RWPE1 (cell line): ENCODE measurements at regions not wholly inside any gene's neighbourhood (a gene's known extent, or its start where the extent isn't known, plus 50 kb on each side); places are given as distances from the start of the nearest gene placed in this dataset.

Source experiments
- CTCF ChIA-PET: fragments of 350-600 bp; sonication (Branson Sonifier 250); formaldehyde crosslinking; extraction: SDS; loops from one replicate; lab custom pipeline; 2021; lab: Yijun Ruan, JAX
- POLR2A ChIA-PET: fragments of 400-600 bp; formaldehyde crosslinking; extraction: SDS; loops from one replicate; lab custom pipeline; 2020; ENCODE audit warnings: antibody characterized with exemption; ENCODE audit not compliant: low non-redundant PET; lab: Yijun Ruan, JAX
- DNase-seq: peaks from one replicate; pipeline ENCODE4 v3.0.0; 2012; ENCODE audit warnings: low spot score
- H3K27ac ChIP-seq: fragments of 450-650 bp; 2 replicates; pipeline ENCODE4 v1.5.1; 2017
- TF ChIP-seq, protein P1 (sequence below): fragments of 450-650 bp; conservative IDR thresholded peaks from 2 replicates; pipeline ENCODE4 v1.5.1; 2017; ENCODE audit warnings: low read depth, mild to moderate bottlenecking

GRCh38 chr5:87076931-87077330, 190.8 kb upstream of the RASA1 start:
- no peak overlapping the region for H3K27ac ChIP-seq
- TF ChIP-seq, protein P1, sequence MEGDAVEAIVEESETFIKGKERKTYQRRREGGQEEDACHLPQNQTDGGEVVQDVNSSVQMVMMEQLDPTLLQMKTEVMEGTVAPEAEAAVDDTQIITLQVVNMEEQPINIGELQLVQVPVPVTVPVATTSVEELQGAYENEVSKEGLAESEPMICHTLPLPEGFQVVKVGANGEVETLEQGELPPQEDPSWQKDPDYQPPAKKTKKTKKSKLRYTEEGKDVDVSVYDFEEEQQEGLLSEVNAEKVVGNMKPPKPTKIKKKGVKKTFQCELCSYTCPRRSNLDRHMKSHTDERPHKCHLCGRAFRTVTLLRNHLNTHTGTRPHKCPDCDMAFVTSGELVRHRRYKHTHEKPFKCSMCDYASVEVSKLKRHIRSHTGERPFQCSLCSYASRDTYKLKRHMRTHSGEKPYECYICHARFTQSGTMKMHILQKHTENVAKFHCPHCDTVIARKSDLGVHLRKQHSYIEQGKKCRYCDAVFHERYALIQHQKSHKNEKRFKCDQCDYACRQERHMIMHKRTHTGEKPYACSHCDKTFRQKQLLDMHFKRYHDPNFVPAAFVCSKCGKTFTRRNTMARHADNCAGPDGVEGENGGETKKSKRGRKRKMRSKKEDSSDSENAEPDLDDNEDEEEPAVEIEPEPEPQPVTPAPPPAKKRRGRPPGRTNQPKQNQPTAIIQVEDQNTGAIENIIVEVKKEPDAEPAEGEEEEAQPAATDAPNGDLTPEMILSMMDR, result no peak
- ChIA-PET CTCF (no interaction called here), POLR2A (no interaction called here)
- DNase-seq, result peak; percentile 17

DNA sequence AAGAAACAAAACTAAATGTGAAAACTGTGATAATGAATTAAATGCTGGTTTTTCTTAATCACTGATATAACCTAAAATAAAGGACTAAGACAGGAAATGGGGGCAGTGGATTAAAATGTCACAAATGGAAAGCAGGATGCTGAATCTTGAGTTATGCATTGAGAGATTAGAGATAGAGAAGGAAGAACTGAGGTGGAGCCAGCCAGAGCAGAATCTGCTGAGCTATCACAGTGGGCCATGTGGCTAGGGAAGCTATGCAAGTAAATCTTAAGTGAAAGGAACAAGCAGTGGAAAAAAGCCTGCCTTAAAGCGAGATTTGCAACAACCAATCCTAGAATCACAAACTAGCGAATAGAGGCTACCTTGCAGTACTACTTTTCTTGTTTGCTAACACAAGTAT, 188.5 kb upstream of the RASA1 start:
- no peak for DNase-seq
- POLR2A ChIA-PET, result interaction anchor here (0.6 kb wide), 1 partner anchor 188 kb away, joined by 3 read pairs; no protein-coding TSS in a partner anchor
- H3K27ac ChIP-seq, result no peak overlapping the region
- CTCF ChIA-PET, result interaction anchor here (0.6 kb wide), 1 partner anchor 116 kb away, joined by 3 read pairs; no protein-coding TSS in a partner anchor
- TF ChIP-seq, protein P1, result no peak

DNA sequence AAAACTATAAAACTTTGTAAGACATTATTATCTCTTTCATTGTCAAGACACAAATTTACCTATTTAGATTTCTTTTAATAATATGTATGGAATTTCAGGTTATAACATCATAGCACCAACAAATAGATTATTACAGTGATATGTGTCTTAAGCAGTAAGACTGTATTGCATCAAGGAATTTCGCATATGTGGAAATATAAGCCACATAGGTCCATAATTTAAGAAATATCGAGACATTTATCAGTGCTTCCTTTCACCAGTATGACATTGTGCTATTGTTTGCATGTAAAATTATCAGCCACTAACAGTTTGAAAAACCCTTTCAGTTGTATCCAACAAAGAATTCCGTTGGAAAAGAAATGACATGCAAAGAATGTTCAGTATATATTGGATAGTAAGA, 186.7 kb upstream of the RASA1 start:
- no peak overlapping the region for H3K27ac ChIP-seq
- DNase-seq, result no peak
- ChIA-PET POLR2A (no interaction called here), CTCF (no interaction called here)
- TF ChIP-seq, protein P1, result no peak

- POLR2A ChIA-PET, result no interaction called here
- H3K27ac ChIP-seq, result no peak overlapping the region
- TF ChIP-seq, protein P1, result no peak
- no peak for DNase-seq
- CTCF ChIA-PET, result interaction anchor here (0.6 kb wide), 2 partner anchors 35 to 91 kb away, joined by 3 to 4 read pairs; no protein-coding TSS in a partner anchor
Observed at GRCh38 chr5:87081511-87082372, 185.9 kb upstream of the RASA1 start.

- ChIA-PET CTCF (interaction anchor here (0.6 to 1.2 kb wide), 3 partner anchors 22 to 1630 kb away, joined by 3 to 6 read pairs (median 3); no protein-coding TSS in a partner anchor), POLR2A (no interaction called here)
- TF ChIP-seq, protein P1, result no peak
- H3K27ac ChIP-seq, result no peak overlapping the region
- no peak for DNase-seq
Observed at GRCh38 chr5:87094347-87094746, 173.3 kb upstream of the RASA1 start.

DNA sequence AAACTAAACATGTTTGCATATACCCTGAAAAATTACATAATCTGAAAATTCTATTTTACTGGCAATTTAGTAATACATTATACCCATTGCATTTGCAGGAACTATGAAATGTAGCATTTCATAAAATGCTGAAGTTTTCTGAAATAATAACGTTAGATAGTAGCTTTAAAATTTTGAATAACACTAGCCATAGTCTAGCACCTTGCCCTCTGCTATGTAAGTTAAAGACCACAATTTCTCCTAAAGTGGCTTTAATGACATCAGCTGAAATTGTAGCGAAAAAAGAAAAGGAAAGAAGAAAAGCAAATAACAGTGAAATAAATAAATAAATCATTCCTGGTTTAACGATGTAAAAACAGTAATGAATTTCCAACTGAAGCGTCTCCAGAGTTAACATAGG, 172.8 kb upstream of the RASA1 start:
- no peak for DNase-seq
- ChIA-PET CTCF (interaction anchor here (0.6 to 1.2 kb wide), 4 partner anchors 22 to 1629 kb away, joined by 3 to 6 read pairs (median 3); no protein-coding TSS in a partner anchor), POLR2A (no interaction called here)
- H3K27ac ChIP-seq, result no peak overlapping the region
- TF ChIP-seq, protein P1, result no peak
